Cardiac muscle cell (in vitro differentiated cells and primary cell): ENCODE measurements at regions not wholly inside any gene's neighbourhood (a gene's known extent, or its start where the extent isn't known, plus 50 kb on each side); places are given as distances from the start of the nearest gene placed in this dataset.
"Not testable (repeated sequence)": the region's sequence is repeated elsewhere in the genome, so short reads cannot be mapped to it uniquely, and the experiment has no call there.

Experiments
- DNase-seq, 2 donors: peaks; one replicate each; pipeline versions ENCODE4 v3.0.0 to v3.0.0-alpha.2; 2010 to 2017; ENCODE audit warnings: low read depth in 1 of 2, low spot score in 1 of 2
- H3K27ac ChIP-seq: fragments of 200-600 bp; sonication (generic); 2 replicates; pipeline ENCODE4 v1.5.1; 2016
- H3K27me3 ChIP-seq: fragments of 200-600 bp; sonication (generic); 2 replicates; pipeline ENCODE4 v1.6.0; 2016; ENCODE audit warnings: control low read depth
- H3K36me3 ChIP-seq: fragments of 200-600 bp; sonication (generic); 2 replicates; pipeline ENCODE4 v1.5.1; 2016; ENCODE audit warnings: control low read depth
- H3K4me1 ChIP-seq: fragments of 200-600 bp; sonication (generic); 2 replicates; pipeline ENCODE4 v1.8.1; 2017; ENCODE audit warnings: low read depth, mild to moderate bottlenecking, mixed run types
- H3K4me3 ChIP-seq: fragments of 200-600 bp; sonication (generic); 2 replicates; pipeline ENCODE4 v1.5.1; 2016; ENCODE audit warnings: mild to moderate bottlenecking
- H3K9me3 ChIP-seq: fragments of 200-600 bp; sonication (generic); 2 replicates; pipeline ENCODE4 v1.5.1; 2017; ENCODE audit warnings: low read depth, mild to moderate bottlenecking, control low read depth
- TF ChIP-seq, protein P1 (sequence below): IDR thresholded peaks from 2 replicates; pipeline ENCODE4 v1.5.1; 2012; ENCODE audit warnings: low read depth, mild to moderate bottlenecking, low read length

- no peaks in the 10 kb centered on the region for H3K27me3 ChIP-seq
- DNase-seq: no peak
- no peaks in the 10 kb centered on the region for H3K4me1 ChIP-seq
- H3K36me3 ChIP-seq: no peaks in the 10 kb centered on the region
- H3K9me3 ChIP-seq: no peaks in the 10 kb centered on the region
- no peak overlapping the region for H3K27ac ChIP-seq
- TF ChIP-seq, protein P1, sequence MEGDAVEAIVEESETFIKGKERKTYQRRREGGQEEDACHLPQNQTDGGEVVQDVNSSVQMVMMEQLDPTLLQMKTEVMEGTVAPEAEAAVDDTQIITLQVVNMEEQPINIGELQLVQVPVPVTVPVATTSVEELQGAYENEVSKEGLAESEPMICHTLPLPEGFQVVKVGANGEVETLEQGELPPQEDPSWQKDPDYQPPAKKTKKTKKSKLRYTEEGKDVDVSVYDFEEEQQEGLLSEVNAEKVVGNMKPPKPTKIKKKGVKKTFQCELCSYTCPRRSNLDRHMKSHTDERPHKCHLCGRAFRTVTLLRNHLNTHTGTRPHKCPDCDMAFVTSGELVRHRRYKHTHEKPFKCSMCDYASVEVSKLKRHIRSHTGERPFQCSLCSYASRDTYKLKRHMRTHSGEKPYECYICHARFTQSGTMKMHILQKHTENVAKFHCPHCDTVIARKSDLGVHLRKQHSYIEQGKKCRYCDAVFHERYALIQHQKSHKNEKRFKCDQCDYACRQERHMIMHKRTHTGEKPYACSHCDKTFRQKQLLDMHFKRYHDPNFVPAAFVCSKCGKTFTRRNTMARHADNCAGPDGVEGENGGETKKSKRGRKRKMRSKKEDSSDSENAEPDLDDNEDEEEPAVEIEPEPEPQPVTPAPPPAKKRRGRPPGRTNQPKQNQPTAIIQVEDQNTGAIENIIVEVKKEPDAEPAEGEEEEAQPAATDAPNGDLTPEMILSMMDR: no peak
- no peak overlapping the region for H3K4me3 ChIP-seq
These were observed 277.6 kb downstream of the NXPE2 start for GRCh38 chr11:114955923-114956322.

GRCh38 chr11:114956566-114956965, 278.2 kb downstream of the NXPE2 start:
- Histone ChIP-seq H3K9me3 (no peaks in the 10 kb centered on the region), H3K4me1 (no peaks in the 10 kb centered on the region)

GRCh38 chr11:114959953-114960505, 281.7 kb downstream of the NXPE2 start:
- no peak for DNase-seq
- H3K36me3 ChIP-seq: no peaks in the 10 kb centered on the region
- no peak overlapping the region for H3K27ac ChIP-seq
- H3K9me3 ChIP-seq: no peaks in the 10 kb centered on the region
- H3K4me1 ChIP-seq: no peaks in the 10 kb centered on the region
- H3K27me3 ChIP-seq: no peaks in the 10 kb centered on the region
- no peak overlapping the region for H3K4me3 ChIP-seq
- TF ChIP-seq, protein P1: no peak

More at GRCh38 chr11:114956566-114956965, 278.2 kb downstream of the NXPE2 start:
- Histone ChIP-seq H3K36me3 (no peaks in the 10 kb centered on the region), H3K4me3 (no peak overlapping the region), H3K27me3 (no peaks in the 10 kb centered on the region), H3K27ac (no peak overlapping the region)
- TF ChIP-seq, protein P1: no peak
- no peak for DNase-seq

- not testable (repeated sequence) for H3K36me3 ChIP-seq, H3K27ac ChIP-seq, H3K4me1 ChIP-seq, DNase-seq, H3K27me3 ChIP-seq, H3K4me3 ChIP-seq, H3K9me3 ChIP-seq
These were observed 282.5 kb downstream of the NXPE2 start for GRCh38 chr11:114960819-114961218.

GRCh38 chr11:114964676-114965214, 286.4 kb downstream of the NXPE2 start:
- no peak overlapping the region for H3K4me3 ChIP-seq
- H3K4me1 ChIP-seq: no peaks in the 10 kb centered on the region
- no peaks in the 10 kb centered on the region for H3K9me3 ChIP-seq
- DNase-seq: no peak
- no peaks in the 10 kb centered on the region for H3K27me3 ChIP-seq
- H3K27ac ChIP-seq: no peak overlapping the region
- TF ChIP-seq, protein P1: no peak
- H3K36me3 ChIP-seq: no peaks in the 10 kb centered on the region

GRCh38 chr11:114970927-114971645, 292.8 kb downstream of the NXPE2 start:
- TF ChIP-seq, protein P1: no peak
- DNase-seq: no peak
- H3K9me3 ChIP-seq: no peaks in the 10 kb centered on the region
- H3K27me3 ChIP-seq: no peaks in the 10 kb centered on the region
- H3K4me3 ChIP-seq: no peak overlapping the region
- no peaks in the 10 kb centered on the region for H3K36me3 ChIP-seq
- H3K4me1 ChIP-seq: no peaks in the 10 kb centered on the region
- no peak overlapping the region for H3K27ac ChIP-seq
